Activated T-helper 1 cell treated with anti-CD3 and anti-CD28 coated beads, Interleukin-2, amount 50 U/mL, for 16 hours (primary cell): ENCODE measurements at regions not wholly inside any gene's neighbourhood (a gene's known extent, or its start where the extent isn't known, plus 50 kb on each side); places are given as distances from the start of the nearest gene placed in this dataset.
"Not testable (repeated sequence)": the region's sequence is repeated elsewhere in the genome, so short reads cannot be mapped to it uniquely, and the experiment has no call there.

Source experiments
- DNase-seq, 2 donors: peaks; one replicate each; pipeline ENCODE4 v3.0.0-alpha.2; 2020; ENCODE audit warnings: low read depth in 1 of 2, low spot score in 1 of 2

GRCh38 chr14:30218907-30219306 is 291.3 kb upstream of the PRKD1 start:
- DNase-seq: no peak

DNA sequence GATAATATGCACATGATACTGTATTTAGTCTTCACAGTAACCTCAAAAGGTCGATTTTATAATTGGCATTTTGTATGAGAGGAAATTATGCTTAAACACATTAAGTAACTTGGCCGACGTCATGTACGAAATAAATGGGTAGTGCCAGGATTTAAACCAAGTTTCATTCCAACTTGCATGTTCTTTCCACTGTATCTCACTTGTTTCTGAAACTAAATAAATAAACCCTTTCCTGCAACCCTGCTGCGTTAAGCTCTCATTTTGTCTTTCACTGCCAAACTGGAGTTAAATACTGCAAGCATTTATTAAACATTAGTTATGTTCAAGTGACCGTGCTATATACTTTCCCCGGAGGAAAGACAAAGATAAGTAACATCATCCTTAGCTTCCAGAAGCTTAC is 293.9 kb upstream of the PRKD1 start:
- no peak for DNase-seq

DNA sequence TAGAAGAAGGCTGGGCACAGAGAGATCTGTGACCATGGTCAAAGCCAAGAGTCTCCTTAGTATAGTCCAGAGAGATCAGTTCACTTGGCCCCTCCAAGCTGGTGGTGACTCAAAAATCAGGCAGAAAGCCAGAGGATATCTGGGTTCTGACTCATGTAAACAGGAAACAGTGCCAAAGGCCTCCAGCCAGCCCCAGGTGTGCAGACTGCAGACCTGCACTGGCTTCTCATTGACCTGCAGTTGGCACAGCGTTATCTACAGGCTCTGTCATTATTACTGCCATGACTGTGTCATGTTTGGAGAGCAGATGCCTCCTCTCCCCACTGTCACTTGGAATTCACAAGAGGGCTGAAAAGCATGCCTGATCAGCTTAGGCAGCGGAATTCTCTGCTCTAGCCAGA is 295.7 kb upstream of the PRKD1 start:
- DNase-seq: no peak

DNA sequence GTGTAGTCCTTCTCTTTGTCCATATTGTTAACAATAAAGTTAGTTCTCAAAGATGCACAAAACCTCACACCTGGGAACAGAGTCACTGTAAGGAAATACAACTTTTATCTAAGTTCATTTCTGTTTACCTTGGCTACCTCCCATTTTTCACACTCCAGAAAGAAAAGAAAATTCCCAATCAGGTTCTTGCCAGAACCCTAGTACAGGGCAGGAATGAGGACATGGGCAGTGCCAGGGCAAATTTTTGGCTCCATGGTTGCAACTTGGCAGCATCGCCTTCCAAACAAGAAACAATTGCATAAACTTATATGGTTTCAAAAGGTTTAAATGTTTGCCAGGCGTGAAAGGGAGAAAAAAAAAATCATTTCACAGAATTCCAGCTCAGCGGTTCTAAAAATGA is 296.3 kb upstream of the PRKD1 start:
- DNase-seq: no peak

DNA sequence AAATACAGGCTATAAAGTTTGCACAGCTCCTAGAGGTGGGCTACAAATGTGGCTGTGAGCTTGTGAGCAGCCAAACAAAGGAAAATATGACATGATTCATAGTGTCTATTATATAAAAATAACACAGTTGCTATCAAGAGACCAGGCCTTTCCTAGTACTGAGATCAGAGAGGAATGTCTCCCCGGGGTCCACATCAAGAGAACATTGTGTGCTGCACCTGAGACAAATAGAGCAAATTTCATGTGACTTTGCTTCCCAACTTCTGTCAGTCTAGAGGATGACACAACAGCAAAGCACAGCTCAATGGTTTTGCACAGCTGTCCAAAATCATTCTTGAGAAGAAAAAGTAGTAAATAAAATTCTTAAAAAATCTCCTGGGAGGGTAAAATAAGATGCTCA is 297.5 kb upstream of the PRKD1 start:
- no peak for DNase-seq

DNA sequence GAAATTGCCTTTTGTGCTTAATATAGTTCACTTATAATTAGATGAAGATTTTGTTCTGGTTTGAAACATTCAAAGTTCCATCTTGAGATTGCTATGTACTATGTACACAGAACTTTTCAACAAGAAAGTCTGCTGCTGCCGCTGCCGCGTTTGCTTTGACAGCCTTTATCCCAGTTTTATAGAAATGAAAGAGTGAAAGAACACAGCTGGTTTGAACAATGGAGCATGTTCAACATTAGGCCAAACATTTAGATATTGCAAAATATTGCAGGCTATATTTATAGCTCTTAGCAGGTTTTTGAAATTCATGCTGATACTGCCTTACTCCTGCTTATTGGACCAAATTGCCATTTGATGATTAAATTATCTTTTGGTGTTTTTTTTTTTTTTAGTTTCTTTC is 299.8 kb upstream of the PRKD1 start:
- no peak for DNase-seq

DNA sequence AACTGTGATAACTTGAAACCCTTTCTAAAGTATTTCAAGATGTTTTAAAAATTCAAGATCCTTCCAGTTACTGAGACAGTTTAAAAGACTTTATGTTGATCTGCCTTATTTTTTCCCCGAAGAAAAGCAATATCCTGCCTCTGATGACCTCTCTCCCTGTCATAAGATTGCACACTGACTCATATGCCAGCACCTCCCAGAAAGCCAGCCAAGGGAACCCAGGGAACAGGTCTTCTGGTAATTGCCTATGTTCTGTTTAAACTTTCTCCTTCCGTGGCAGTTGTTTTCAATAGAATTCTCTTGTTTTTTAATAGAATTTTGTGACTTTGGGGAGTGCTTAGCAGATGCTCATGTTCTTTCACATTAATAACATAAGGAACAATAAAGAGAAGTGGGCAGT is 300.2 kb upstream of the PRKD1 start:
- DNase-seq: no peak

- no peak for DNase-seq
Observed at GRCh38 chr14:30230719-30231118, 303.1 kb upstream of the PRKD1 start.

- DNase-seq: no peak
Observed at GRCh38 chr14:30234966-30235365, 307.3 kb upstream of the PRKD1 start.

GRCh38 chr14:30235485-30235884 is 307.8 kb upstream of the PRKD1 start:
- no peak for DNase-seq

GRCh38 chr14:30238936-30239335 is 311.3 kb upstream of the PRKD1 start:
- no peak for DNase-seq

DNA sequence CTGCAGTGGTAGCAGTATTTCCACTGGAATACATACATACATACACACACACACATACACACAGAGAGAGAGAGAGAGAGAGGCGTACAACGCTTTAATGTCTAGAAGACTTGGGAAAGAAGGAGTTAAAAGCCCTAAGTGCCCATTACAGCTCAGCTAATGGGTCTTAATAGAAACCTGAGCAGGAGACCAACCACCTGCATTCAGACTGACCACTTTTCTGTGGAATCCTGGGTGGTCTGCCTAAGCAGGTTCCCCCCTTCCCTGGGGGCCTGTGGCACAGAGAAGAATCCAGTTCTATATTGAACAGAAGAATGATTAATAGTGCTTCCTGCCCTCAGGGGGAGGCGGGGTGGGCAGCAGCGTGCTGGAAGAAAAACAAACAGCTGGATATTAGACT is 312.4 kb upstream of the PRKD1 start:
- DNase-seq: no peak

GRCh38 chr14:30240685-30241084 is 313.0 kb upstream of the PRKD1 start:
- DNase-seq: no peak

DNA sequence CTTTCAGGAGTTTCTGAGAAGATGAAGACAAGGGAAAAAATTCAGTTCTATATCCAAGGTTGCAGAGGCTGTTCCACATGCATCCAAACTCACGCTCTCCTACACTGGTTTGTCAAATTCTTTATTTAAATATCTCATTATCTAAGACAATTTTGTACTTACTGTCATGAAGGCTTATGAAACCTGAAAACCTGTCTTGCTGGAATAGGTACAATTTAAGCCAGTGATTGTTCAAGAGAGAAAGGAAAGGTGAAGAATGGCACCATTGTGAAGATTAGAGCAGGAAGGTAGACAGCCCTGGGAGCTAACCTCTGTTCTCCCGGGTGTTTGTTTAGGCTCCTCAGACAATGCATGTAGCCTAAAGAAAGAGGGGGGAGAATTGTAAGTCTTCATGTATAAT is 315.1 kb upstream of the PRKD1 start:
- no peak for DNase-seq

DNA sequence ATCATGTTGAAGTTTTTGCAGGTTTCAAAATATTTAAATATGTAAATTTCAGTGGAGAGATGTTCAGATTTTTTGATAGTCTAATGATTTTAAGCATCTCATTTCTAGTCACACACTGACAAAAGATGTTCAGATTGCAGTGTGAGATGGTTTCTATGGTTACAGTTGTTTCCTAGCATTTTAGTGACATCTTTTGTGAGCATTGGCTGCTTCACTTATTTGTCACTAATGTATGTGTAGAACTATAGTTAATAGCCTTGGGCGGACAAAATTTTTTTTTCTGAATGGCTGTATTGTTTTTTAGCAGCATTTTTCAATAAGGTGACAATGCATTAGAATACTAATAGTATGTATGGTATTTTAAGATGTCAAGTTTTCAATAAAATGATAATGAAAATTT is 315.6 kb upstream of the PRKD1 start:
- no peak for DNase-seq

DNA sequence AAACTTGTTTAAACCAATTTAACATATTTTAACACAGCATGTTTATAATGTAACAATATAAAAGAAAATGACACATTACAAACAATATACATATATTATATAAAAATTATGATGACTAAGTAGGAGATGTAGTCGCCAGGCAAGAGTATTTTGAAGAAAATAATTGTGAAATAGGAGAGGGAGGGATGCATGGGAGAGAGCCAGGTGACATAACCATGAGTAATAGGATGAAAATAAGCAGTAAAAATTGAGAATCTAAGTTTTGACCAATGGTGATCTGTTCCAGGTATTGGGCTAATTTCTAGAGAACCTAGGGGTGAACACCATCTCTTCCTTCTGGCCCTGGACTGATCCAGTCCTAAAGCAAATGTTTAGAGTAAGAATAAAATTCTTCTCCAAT is 315.2 kb upstream of the G2E3 start:
- no peak for DNase-seq

GRCh38 chr14:30244348-30244747 is 314.6 kb upstream of the G2E3 start:
- not testable (repeated sequence) for DNase-seq

- no peak for DNase-seq
Observed at GRCh38 chr14:30251017-30251416, 307.9 kb upstream of the G2E3 start.

GRCh38 chr14:30251557-30252100 is 307.3 kb upstream of the G2E3 start:
- no peak for DNase-seq

DNA sequence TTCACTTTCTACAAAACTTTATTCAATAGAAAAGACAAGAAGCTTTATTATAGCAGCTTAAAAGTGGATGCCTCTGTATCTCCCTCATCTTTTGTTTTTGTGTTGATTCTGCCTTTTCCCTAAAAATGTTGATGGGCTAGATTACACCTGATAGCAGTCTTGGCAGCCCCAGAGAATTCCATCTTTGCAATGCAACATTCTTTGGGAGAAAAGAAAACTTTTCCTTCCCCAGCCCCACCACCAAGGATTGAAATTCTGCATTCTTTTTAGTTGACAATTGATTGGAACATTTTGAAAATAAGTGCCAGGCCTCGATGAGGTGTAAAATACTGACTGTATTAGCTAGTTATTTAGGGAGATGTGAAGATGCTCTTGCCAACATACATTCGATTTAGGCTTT is 306.8 kb upstream of the G2E3 start:
- DNase-seq: no peak

DNA sequence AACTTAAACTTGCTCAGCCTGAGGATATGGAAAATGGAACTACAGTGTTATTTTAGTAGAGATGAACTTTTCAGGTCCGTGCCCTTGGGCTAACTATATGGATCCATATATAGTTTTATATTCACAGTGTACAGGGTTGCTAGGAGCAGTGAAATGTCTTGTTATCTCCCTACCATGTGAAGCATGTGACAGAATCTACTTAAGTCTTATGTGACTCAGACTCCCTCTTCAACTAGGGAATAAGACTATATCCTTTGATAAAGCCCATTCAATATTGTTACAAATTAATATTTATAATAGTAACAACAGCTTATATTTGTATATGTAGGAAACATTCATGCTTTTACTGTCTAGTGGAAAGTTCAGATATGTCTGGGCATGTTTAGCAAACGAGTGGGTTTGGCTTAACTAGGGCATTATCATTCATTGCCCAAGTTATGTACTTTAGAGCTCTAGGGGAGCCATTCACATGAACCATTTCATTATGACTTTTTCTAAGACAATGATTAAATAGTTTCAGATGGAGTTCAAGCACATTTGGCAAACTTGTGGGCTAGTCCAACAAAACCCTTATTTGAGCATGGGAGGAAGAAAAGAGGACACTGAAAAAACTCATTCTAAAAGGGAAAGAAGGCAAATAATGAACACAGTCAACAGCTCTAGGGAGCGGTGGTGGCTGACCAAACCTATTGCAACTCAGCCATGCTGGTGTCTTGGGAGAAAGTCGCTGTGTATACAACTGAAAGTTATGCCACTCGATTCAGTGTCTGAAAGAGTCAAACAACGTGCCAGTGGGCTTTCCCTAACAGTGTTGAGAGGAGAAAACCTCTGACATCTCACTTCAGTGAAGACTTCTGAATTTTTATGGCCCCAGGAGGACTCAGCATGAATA is 305.9 kb upstream of the G2E3 start:
- no peak for DNase-seq

DNA sequence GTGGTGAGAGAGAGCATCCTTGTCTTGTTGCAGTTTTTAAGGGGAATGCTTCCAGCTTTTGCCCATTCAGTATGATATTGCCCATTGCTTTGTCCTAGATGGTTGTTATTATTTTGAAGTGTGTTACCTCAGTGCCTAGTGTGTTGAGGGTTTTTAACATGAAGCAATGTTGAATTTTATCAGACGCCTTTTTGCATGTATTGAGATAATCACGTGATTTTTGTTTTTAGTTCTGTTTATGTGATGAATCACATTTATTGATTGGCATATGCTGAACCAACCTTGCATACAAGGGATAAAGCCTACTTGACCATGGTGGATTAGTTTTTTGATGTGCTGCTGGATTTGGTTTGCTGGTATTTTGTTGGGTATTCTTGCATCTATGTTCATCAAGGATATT is 302.3 kb upstream of the G2E3 start:
- no peak for DNase-seq
